A549 (cell line): ENCODE measurements at regions not wholly inside any gene's neighbourhood (a gene's known extent, or its start where the extent isn't known, plus 50 kb on each side); places are given as distances from the start of the nearest gene placed in this dataset.

ENCODE experiments used
- CTCF ChIP-seq: fragments of >200 bp; sonication (Bioruptor Twin); formaldehyde crosslinking; IDR thresholded peaks from 3 replicates; pipeline ENCODE4 v1.5.1; 2016
- MAX ChIP-seq: IDR thresholded peaks from 2 replicates; pipeline ENCODE4 v1.6.1; 2012
- MYC ChIP-seq: IDR thresholded peaks from 2 replicates; pipeline ENCODE4 v1.6.1; 2012; ENCODE audit warnings: mild to moderate bottlenecking, inconsistent platforms, low read length, improper control_type of control experiment, borderline replicate concordance
- RAD21 ChIP-seq, 2 experiments: fragments of >200 bp in 1 of 2; sonication (Bioruptor Twin) in 1 of 2; formaldehyde crosslinking in 1 of 2; IDR thresholded peaks in 1 of 2; conservative IDR thresholded peaks in 1 of 2; 2 replicates in 1 of 2; 3 replicates in 1 of 2; pipeline ENCODE4 v1.6.1; 2012 to 2018; ENCODE audit warnings: inconsistent platforms in 1 of 2

- no peak for TF ChIP-seq MYC
- TF ChIP-seq RAD21 (conservative IDR thresholded peaks at IDR 0.05 in 1 of 2, IDR thresholded peaks at IDR 0.05 in 1 of 2): no peak
- TF ChIP-seq MAX: no peak
- TF ChIP-seq CTCF: no peak
These were observed 229.0 kb downstream of the KLF5 start for GRCh38 chr13:73287831-73288230.
